MCF 10A (cell line): ENCODE measurements at regions not wholly inside any gene's neighbourhood (a gene's known extent, or its start where the extent isn't known, plus 50 kb on each side); places are given as distances from the start of the nearest gene placed in this dataset.
A peak's percentile ranks its signal among the peaks of the same experiment; 100 is the strongest.

Experiments
- BruUV-seq: library from RNA; stranded (reverse); fragments of 400-500 nt; replicated peaks from 2 replicates; lab custom pipeline; 2021; lab: Mats Ljungman, UMichigan
- CTCF ChIA-PET: fragments of 300-600 bp; sonication (Branson Sonifier 250); formaldehyde crosslinking; extraction: SDS; loops from one replicate; lab custom pipeline; 2021; ENCODE audit warnings: antibody characterized with exemption, inconsistent platforms; lab: Yijun Ruan, JAX
- POLR2A ChIA-PET: fragments of 300-600, 350-650 bp; sonication (Branson Sonifier 250); formaldehyde crosslinking; extraction: SDS; loops from one replicate; lab custom pipeline; 2020; ENCODE audit warnings: antibody characterized with exemption, inconsistent platforms; lab: Yijun Ruan, JAX
- DNase-seq: peaks from one replicate; pipeline ENCODE4 v3.0.0-alpha.2; 2018; ENCODE audit not compliant: unreplicated experiment
- H3K27ac Mint-ChIP-seq: one replicate; pipeline ENCODE4 v1.8.0; 2022; ENCODE audit warnings: mild to moderate bottlenecking, low read depth, mixed read lengths; ENCODE audit not compliant: unreplicated experiment
- H3K27me3 Mint-ChIP-seq: one replicate; pipeline ENCODE4 v1.8.0; 2022; ENCODE audit warnings: mixed read lengths; ENCODE audit not compliant: insufficient read depth, unreplicated experiment
- H3K36me3 Mint-ChIP-seq: one replicate; pipeline ENCODE4 v1.8.0; 2022; ENCODE audit warnings: mild to moderate bottlenecking, moderate library complexity, mixed read lengths; ENCODE audit not compliant: insufficient read depth, unreplicated experiment
- H3K4me1 Mint-ChIP-seq: one replicate; pipeline ENCODE4 v1.8.0; 2022; ENCODE audit warnings: mixed read lengths; ENCODE audit not compliant: insufficient read depth, unreplicated experiment
- H3K4me3 Mint-ChIP-seq: one replicate; pipeline ENCODE4 v1.8.0; 2022; ENCODE audit warnings: mild to moderate bottlenecking, moderate library complexity, mixed read lengths; ENCODE audit not compliant: unreplicated experiment
- H3K9me3 Mint-ChIP-seq: one replicate; pipeline ENCODE4 v1.8.0; 2022; ENCODE audit warnings: mixed read lengths; ENCODE audit not compliant: unreplicated experiment
- CTCF ChIP-seq: fragments of 200-600 bp; IDR thresholded peaks from one replicate; pipeline ENCODE4 v1.8.0; 2022; ENCODE audit warnings: antibody characterized with exemption, mild to moderate bottlenecking; ENCODE audit not compliant: unreplicated experiment
- intact Hi-C: fragments of 100-400 bp; cut with micrococcal nuclease; formaldehyde crosslinking; loops from 2 replicates; pipeline ENCODE4 v1.14.1; 2022

- intact Hi-C loops, result no loop called here
- H3K4me1 Mint-ChIP-seq, result peaks cover 26% of the 10 kb centered on the region
- H3K27me3 Mint-ChIP-seq, result peaks cover 14% of the 10 kb centered on the region
- no TSS peak for BruUV-seq
- H3K27ac Mint-ChIP-seq, result no peak overlapping the region
- peaks cover 8% of the 10 kb centered on the region for H3K36me3 Mint-ChIP-seq
- no peak for TF ChIP-seq CTCF
- ChIA-PET POLR2A (interaction anchor here (1.6 kb wide), 1 partner anchor 10 kb away, joined by 6 read pairs; no protein-coding TSS in a partner anchor), CTCF (no interaction called here)
- H3K4me3 Mint-ChIP-seq, result no peak overlapping the region
- H3K9me3 Mint-ChIP-seq, result no peaks in the 10 kb centered on the region
- no peak for DNase-seq
Measured at GRCh38 chr15:70428211-70428822, 330.6 kb upstream of the TLE3 start.

DNA sequence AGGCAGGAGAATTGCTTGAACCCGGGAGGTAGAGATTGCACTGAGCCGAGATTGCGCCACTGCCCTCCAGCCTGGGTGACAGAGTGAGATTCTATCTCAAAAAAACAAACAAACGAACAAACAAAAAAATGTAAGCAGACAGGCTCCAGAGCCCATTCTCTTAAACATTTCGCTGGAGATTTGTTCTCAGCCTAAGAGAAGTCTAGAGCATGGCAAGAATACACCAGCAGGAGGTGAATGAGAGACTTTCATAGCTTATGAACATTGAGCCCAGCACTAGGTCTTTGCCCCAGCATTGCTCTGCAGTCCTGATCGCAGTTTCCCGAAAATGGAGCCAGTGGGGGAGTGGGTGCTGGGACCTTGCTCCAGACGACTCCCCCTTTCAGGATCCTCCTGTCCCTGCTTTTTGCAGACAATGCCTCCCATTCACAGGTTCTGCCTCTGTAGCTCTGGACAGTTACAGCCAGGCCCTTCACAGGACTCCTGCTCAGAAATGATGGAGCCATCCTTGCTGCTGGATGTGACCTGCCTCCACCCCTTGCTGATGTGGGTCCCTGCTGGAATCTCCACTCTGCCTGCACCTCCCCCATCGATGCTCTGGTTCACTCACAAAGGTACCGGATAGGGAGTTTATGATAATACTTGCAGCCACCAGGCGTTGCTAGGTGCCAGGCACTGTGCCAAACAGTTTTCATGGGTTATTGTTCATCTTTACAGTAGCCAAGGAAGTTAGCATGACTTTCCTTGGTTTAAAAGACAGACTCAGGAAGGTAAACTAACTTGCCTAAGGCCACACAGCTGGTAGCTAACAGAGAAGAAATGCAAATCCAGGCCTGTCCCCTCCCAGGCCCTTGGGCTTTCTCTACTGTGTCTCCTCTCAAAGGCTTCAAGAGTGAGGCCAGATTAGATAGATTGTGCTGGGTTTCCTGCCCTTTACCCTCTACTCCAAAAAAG, 329.7 kb upstream of the TLE3 start:
- Mint-ChIP-seq H3K4me3 (no peak overlapping the region), H3K36me3 (peaks cover 6% of the 10 kb centered on the region), H3K9me3 (no peaks in the 10 kb centered on the region), H3K27me3 (peaks cover 23% of the 10 kb centered on the region), H3K4me1 (peaks cover 26% of the 10 kb centered on the region), H3K27ac (no peak overlapping the region)
- peak; percentile 3 for TF ChIP-seq CTCF
- DNase-seq, result peak; percentile 79
- BruUV-seq, result no TSS peak
- intact Hi-C loops, result no loop called here
- CTCF ChIA-PET, result interaction anchor here (0.6 to 2.1 kb wide), 3 partner anchors 12 to 252 kb away, joined by 3 to 11 read pairs (median 5); no protein-coding TSS in a partner anchor
- POLR2A ChIA-PET, result interaction anchor here (0.7 to 1.1 kb wide), 2 partner anchors 231 to 328 kb away, joined by 3 to 6 read pairs; no protein-coding TSS in a partner anchor

DNA sequence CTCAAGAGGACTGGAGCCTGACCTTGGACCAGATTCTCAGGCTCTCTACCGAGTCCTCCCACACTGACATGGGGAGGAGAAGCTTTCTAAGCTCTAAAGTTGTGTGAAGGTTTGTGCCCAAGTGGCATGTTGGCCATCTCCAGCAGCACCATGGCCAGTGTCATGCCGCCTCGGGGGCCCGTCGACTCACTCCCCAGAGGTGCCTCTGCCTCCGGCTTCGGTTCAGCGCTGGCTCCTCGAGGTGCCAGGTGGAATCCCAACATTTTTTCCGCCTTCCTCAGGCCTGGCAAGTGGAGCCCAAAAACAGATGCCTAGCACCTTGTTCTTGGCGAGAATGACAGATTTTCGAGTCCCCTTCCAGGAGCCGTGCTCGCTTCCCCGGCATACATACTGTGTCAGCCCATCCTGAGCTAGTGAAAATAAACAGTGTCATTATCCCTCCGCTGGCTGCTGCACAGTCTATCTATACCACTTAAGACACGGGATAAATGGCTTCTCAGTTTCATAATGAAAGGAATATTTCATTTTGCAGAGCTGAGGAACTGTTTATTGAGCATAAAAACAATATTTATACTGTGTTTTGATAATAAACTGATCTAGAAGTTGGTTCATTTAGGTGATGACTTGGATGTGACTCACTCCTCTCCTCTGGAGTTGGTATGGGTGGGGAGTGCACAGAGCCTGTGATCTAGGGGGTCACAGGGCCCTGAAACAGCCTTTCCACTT, 328.5 kb upstream of the TLE3 start:
- Mint-ChIP-seq H3K27me3 (peaks cover 35% of the 10 kb centered on the region), H3K4me1 (peaks cover 26% of the 10 kb centered on the region), H3K36me3 (peaks cover 6% of the 10 kb centered on the region), H3K27ac (no peak overlapping the region), H3K9me3 (no peaks in the 10 kb centered on the region), H3K4me3 (no peak overlapping the region)
- peak; percentile 59 for DNase-seq
- ChIA-PET POLR2A (interaction anchor here (0.6 to 1.1 kb wide), 4 partner anchors 34 to 729 kb away, joined by 3 to 5 read pairs (median 4); no protein-coding TSS in a partner anchor), CTCF (interaction anchor here (0.6 to 2.1 kb wide), 8 partner anchors 11 to 1354 kb away, joined by 3 to 11 read pairs (median 3); no protein-coding TSS in a partner anchor)
- no peak for TF ChIP-seq CTCF
- no TSS peak for BruUV-seq
- intact Hi-C loops, result no loop called here
